HG02885 (cell line): ENCODE measurements at regions not wholly inside any gene's neighbourhood (a gene's known extent, or its start where the extent isn't known, plus 50 kb on each side); places are given as distances from the start of the nearest gene placed in this dataset.

Experiments
- ATAC-seq: cut with Tn5 transposase; IDR thresholded peaks from one replicate; pipeline ENCODE4 v1.9.1; 2021; ENCODE audit warnings: mild to moderate bottlenecking; ENCODE audit not compliant: unreplicated experiment, poor library complexity

GRCh38 chr5:11997942-11998341, 93.7 kb upstream of the CTNND2 start:
- ATAC-seq, result no peak

DNA sequence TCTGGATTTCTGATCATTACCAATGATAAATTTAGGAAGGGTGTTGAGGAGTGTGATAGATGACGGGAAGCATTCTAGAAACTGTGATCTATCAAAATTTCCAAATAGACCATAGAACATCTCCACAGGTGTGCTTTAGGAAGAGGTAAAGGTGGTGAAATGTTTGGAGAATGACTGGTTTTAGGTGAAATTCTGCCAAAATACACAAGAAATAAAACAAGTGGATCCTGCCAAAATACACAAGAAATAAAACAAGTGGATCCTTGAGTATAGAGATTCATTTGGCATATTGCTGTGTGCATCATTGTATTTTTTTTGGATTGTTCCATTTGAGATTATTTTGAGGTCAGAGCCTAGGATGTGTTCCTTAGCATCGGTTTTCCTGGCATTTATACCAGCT, 88.3 kb upstream of the CTNND2 start:
- ATAC-seq, result no peak

DNA sequence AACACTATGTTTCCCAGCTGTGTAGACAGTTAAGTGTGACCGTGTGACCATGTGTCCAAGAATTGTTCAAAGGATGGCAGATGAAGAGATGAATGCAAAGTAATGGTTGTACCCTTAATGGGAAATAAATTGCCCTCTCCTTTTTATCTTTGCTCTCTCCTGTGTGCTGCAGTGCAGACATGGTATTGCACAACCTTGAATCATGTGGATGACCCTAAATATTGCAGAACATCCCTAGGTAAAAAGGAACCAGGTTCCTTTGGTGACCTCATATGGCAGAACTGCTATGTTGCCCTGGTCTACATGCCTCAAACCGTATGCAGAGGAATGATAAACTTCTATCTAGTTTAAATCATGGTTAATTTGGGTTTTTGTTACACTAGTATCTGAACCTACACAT, 81.7 kb upstream of the CTNND2 start:
- no peak for ATAC-seq

- no peak for ATAC-seq
Observed at GRCh38 chr5:11984196-11984595, 80.0 kb upstream of the CTNND2 start.

- ATAC-seq, result no peak
Observed at GRCh38 chr5:11981986-11982385, 77.7 kb upstream of the CTNND2 start.

DNA sequence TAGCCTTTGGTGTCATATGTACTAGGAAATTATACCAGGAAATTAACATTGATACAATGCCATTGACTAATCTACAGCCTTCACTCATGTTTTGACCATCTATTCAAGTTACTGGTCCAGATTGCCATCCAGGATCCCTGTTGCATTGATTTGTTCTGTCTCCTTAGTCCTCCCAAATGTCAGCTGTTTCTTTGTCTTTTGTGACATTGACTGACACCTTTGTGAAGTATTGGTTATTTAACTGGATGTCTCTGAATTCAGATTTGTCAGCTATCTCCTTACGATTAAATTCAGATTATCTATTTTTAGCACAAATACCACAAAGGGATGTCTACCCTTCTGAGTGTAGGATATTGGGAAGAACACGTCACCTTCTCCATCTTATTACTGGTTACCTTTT, 73.7 kb upstream of the CTNND2 start:
- ATAC-seq, result no peak

GRCh38 chr5:11973469-11973868, 69.2 kb upstream of the CTNND2 start:
- ATAC-seq, result no peak

DNA sequence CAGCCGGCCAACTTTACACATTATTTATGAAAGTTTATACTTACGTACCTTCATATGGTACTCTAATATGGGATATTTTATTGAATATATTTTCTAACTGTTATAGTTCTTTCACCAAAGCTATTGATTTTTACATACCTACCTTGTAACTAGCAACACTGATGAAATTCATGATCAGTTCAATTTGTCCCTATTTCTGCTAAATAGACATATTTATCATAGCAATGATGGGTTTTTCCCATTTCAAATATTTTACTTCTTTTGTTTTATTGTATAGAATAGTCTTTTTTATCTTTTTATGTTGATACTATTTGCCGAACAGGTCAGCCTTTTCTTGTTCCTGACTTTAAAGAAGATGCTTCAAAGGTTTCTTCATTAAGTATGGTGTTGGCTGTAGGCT, 59.0 kb upstream of the CTNND2 start:
- no peak for ATAC-seq

GRCh38 chr5:11962122-11962521, 57.9 kb upstream of the CTNND2 start:
- no peak for ATAC-seq

DNA sequence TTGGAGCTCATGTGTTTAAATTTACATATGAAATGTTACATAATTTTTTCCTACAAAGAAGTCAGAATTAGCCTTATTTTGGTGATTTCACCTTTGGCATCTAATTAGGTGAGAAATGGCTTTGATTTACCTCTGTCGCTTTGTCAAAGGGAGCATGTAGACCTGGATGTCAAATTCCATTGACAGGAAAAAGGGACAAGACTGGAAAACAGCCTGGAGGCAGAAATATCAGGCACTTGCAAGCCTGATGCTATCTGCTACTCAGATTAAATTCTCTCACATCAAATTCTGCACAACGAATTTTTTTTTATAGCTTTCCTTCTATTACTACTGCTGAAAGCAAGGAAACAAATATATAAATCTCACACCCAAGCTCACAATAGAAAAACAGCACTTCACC, 54.1 kb upstream of the CTNND2 start:
- no peak for ATAC-seq

- ATAC-seq, result no peak
Observed at GRCh38 chr5:11955331-11955730, 51.1 kb upstream of the CTNND2 start.
